Neural cell (in vitro differentiated cells): ENCODE measurements at regions not wholly inside any gene's neighbourhood (a gene's known extent, or its start where the extent isn't known, plus 50 kb on each side); places are given as distances from the start of the nearest gene placed in this dataset.

Source experiments
- POLR2AphosphoS5 ChIP-seq: IDR thresholded peaks from 2 replicates; pipeline ENCODE4 v1.6.1; 2012
- RAD21 ChIP-seq: fragments of 450-650 bp; conservative IDR thresholded peaks from 2 replicates; pipeline ENCODE4 v1.6.1; 2014; ENCODE audit warnings: antibody characterized with exemption, mild to moderate bottlenecking, moderate library complexity
- REST ChIP-seq: IDR thresholded peaks from 2 replicates; pipeline ENCODE4 v1.6.1; 2012; ENCODE audit warnings: borderline replicate concordance
- TF ChIP-seq, protein P1 (sequence below): fragments of 450-650 bp; IDR thresholded peaks from 2 replicates; pipeline ENCODE4 v1.5.1; 2014; ENCODE audit warnings: antibody characterized with exemption, mild to moderate bottlenecking, moderate library complexity; ENCODE audit not compliant: poor library complexity, severe bottlenecking

GRCh38 chr7:148492157-148492860 is 98.3 kb upstream of the C7orf33 start:
- TF ChIP-seq REST (no peak), RAD21 (no peak), POLR2AphosphoS5 (no peak)
- TF ChIP-seq, protein P1, sequence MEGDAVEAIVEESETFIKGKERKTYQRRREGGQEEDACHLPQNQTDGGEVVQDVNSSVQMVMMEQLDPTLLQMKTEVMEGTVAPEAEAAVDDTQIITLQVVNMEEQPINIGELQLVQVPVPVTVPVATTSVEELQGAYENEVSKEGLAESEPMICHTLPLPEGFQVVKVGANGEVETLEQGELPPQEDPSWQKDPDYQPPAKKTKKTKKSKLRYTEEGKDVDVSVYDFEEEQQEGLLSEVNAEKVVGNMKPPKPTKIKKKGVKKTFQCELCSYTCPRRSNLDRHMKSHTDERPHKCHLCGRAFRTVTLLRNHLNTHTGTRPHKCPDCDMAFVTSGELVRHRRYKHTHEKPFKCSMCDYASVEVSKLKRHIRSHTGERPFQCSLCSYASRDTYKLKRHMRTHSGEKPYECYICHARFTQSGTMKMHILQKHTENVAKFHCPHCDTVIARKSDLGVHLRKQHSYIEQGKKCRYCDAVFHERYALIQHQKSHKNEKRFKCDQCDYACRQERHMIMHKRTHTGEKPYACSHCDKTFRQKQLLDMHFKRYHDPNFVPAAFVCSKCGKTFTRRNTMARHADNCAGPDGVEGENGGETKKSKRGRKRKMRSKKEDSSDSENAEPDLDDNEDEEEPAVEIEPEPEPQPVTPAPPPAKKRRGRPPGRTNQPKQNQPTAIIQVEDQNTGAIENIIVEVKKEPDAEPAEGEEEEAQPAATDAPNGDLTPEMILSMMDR, result no peak
